ENCODE measurements at regions not wholly inside any gene's neighbourhood (a gene's known extent, or its start where the extent isn't known, plus 50 kb on each side); places are given as distances from the start of the nearest gene placed in this dataset.
A peak's percentile ranks its signal among the peaks of the same experiment; 100 is the strongest.
"Not testable (repeated sequence)": the region's sequence is repeated elsewhere in the genome, so short reads cannot be mapped to it uniquely, and the experiment has no call there.

DNA sequence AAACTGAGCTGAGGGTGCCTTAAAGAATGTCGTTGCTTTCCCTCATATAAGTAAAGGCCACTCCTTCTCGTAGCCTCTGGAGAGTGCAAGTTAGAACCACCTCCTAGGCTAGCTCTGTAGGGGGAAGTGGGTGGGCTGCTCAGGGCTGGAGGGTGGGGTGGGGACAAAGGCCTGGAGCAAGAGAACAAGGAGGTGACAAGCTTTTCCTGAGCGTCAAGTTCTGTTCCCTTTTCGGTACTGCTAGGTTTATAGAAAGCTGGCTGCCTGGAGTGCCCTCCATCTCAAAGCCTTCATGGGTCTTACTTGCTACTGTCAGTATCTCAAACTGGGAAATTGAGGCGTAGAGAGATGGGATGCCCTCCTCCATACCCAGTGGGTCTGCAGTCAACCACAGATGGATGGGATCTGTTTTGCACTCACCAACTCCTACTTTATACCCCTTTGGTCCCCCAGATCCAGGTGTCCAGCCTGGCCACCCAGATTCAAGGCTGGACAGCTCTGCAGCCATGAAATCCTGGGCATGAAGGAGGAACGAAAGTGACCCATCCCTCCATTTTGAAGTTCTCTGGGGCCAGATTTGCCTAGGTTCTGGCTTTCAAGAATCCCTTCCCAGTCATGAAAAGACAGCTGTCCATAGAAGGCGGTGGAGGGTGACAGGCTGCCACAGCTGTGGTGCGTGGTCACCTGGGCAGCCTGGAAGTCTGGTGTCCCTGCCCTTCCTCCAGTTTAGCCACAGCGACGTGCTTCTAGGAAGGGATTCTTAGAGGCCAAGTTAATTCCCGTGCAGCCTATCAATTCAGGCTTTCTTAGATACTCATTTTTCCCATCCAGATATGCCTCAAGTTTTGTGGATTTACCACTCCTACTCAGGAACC, 117.8 kb downstream of the CRLF3 start:
- not testable (repeated sequence) for DNase-seq (ENCODE audit: extremely low read depth, low read depth)

DNA sequence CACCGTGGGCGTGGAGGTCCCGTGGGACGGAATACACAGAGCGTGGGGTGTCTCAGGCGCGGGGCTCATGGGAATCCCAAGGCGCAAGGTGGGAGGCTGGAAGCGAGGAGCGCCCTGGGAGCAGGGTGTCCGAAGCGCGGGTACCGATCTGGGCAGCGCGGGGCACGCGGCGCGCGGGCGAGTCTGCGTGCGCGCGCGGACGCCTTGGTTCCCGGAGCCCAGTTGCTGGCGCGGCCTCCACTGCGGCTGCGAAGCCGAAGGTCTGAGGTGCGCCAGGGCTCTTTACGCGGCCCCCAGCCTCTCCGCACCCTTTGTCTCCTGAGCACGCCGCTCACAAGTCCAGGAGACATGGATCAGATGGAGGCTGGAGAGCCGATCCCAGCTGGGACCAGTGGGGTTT, 118.5 kb downstream of the CRLF3 start:
- DNase-seq (ENCODE audit: extremely low read depth, low read depth): not testable (repeated sequence)

DNA sequence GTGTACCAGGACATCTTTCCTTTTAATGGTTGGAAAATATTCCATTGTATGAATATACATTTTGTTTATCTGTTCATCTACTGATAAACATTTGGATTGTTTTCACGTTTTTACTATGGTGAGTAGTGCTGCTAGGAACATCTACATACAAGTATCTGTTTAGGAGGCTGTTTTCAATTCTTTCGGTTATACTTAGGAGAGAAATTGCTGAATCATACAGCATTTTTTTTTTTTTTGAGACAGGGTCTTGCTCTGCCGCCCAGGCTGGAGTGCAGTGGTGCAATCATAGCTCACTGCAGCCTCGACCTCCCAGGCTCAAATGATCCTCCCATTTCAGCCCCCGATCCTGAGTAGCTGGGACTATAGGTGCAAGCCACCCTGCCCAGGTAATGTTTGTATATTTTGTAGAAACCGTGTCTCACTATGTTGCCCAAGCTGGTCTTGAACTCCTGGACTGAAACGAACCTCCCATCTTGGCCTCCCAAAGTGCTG, 122.9 kb downstream of the CRLF3 start:
- TF ChIP-seq, protein P1, sequence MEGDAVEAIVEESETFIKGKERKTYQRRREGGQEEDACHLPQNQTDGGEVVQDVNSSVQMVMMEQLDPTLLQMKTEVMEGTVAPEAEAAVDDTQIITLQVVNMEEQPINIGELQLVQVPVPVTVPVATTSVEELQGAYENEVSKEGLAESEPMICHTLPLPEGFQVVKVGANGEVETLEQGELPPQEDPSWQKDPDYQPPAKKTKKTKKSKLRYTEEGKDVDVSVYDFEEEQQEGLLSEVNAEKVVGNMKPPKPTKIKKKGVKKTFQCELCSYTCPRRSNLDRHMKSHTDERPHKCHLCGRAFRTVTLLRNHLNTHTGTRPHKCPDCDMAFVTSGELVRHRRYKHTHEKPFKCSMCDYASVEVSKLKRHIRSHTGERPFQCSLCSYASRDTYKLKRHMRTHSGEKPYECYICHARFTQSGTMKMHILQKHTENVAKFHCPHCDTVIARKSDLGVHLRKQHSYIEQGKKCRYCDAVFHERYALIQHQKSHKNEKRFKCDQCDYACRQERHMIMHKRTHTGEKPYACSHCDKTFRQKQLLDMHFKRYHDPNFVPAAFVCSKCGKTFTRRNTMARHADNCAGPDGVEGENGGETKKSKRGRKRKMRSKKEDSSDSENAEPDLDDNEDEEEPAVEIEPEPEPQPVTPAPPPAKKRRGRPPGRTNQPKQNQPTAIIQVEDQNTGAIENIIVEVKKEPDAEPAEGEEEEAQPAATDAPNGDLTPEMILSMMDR (IDR thresholded peaks at IDR 0.05; ENCODE audit: low read depth, low read length): no peak
- no peak for DNase-seq (ENCODE audit: extremely low read depth, low read depth)

GRCh38 chr17:30700833-30701232, 123.7 kb downstream of the CRLF3 start:
- not testable (repeated sequence) for DNase-seq (ENCODE audit: extremely low read depth, low read depth)

DNA sequence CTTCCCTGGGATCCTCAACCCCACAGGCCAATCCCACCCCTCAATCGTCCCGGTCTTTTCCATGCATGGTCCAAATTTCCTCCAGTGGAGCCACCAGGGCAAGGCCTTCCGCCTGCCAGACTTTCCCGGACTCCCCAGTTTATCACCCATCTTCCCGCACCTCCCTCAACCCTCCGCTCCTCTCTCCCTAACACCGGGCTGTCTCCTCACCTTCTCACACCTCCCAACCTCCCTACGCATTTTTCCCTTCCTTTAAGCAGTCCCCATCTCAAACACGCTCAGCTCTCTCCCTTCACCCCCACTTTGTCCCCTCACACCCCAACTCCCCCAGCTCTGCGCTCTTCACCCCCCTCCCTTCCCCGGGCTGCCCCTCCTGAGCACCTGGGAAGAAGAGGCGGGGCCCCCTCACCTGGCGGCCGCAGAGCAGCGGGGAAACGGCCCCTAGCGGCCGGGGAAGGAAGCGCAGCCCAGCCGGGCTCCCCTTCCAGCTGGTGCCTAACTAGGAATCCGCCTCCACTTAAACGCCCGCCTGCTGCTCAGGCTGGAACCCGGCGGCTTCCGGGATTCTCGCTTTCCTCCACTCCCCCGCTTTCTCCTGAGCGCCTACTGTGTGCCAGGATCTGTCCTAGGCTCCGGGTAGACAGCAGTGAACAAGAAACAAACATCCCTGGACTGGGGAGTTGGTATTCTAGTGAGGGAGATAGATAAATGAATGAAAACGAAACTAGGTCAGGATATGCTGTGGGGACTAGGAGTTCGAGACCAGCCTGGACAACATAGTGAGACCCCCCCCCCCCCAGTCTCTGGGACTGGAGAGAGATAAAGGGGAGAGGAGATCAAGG, 126.7 kb downstream of the CRLF3 start:
- TF ChIP-seq, protein P1 (IDR thresholded peaks at IDR 0.05; ENCODE audit: low read depth, low read length): peak; percentile 70
- DNase-seq (ENCODE audit: extremely low read depth, low read depth): not testable (repeated sequence)

DNA sequence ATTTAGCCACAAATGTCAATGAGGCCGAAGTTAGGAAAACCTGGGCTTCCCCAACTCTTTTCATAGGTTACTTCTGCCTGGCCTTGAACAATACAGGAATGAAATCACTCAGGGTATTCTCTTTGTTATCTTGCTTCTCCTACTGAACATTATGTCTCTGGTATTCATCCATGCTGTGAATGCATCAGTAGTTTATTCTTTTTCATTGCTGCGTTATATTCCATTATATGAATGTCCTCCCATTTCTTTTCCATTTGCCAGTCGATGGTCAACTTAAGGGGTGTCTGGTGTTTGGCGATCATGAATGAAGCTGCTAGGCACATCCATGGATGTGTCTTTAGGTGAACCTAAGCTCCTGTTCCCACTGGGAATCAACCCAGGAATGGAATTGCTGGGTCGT, 128.3 kb downstream of the CRLF3 start:
- DNase-seq (ENCODE audit: extremely low read depth, low read depth): no peak
- TF ChIP-seq, protein P1 (IDR thresholded peaks at IDR 0.05; ENCODE audit: low read depth, low read length): no peak

DNA sequence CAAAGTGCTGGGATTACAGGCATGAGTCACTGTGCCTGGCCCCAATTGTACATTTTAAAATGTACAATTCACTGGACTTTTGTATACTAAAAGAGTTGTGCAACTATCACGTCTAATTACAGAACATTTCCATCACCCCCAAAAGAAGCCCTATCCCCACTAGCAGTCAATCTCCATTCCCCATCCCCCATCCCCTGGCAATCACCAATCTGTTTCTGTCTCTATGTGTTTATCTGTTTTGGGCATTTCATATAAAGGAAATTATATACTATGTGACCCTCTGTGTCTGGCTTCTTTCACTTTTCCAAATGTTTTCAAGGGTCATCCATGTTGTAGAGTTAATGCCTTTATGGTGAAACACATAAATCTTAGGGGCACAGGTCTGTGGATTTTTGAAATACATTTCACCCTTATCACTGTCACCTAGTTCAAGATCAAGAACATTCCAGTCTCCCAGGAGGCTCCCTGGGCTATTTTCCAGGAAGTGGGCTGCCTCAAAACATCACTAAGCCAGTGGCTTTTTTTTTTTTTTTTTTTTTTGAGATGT, 129.2 kb downstream of the CRLF3 start:
- not testable (repeated sequence) for DNase-seq (ENCODE audit: extremely low read depth, low read depth)

GRCh38 chr17:30693772-30694171, 130.7 kb downstream of the CRLF3 start:
- TF ChIP-seq, protein P1 (IDR thresholded peaks at IDR 0.05; ENCODE audit: low read depth, low read length): peak; percentile 8
- not testable (repeated sequence) for DNase-seq (ENCODE audit: extremely low read depth, low read depth)

- DNase-seq (ENCODE audit: extremely low read depth, low read depth): not testable (repeated sequence)
These were observed 135.1 kb downstream of the CRLF3 start for GRCh38 chr17:30689266-30690000.

GRCh38 chr17:30686538-30687479, 137.7 kb downstream of the CRLF3 start:
- DNase-seq (ENCODE audit: extremely low read depth, low read depth): not testable (repeated sequence)

DNA sequence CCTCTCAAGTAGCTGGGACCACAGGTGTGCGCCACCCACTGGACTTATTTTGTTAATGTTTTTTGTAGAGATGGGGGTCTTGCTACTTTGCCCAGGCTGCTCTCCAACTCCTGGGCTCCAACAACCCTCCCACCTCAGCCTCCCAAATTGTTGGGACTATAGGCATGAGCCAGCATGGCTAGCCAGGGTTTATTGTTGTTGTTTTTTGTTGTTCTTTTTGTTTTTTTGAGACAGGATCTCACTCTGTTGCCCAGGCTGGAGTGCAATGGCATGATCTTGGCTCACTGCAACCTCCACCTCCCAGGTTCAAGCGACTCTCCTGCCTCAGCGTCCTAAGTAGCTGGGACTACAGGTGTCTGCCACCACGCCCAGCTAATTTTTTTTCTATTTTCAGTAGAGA, 142.2 kb downstream of the CRLF3 start:
- not testable (repeated sequence) for DNase-seq (ENCODE audit: extremely low read depth, low read depth)

DNA sequence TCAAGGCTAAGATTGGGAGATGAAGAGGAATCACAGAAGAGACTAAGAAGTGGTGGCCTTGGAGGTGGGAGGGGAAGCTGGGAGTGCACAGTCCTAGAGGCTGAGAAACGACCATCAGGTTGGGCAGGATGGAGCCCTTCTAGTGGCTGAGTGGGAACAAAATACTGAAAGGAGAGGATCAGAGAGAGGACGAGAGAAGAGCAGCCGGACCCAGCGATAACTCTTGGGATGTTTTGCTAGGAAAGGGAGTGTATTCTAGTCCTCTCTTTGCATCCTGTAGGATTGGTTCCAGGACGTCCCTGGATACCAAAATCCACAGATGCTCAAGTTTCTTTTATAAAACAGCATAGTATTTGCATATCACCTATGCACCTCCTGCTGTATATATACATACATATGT, 143.8 kb downstream of the CRLF3 start:
- DNase-seq (ENCODE audit: extremely low read depth, low read depth): not testable (repeated sequence)

All from AG09319 (cell line).